ENCODE measurements at regions not wholly inside any gene's neighbourhood (a gene's known extent, or its start where the extent isn't known, plus 50 kb on each side); places are given as distances from the start of the nearest gene placed in this dataset.

DNA sequence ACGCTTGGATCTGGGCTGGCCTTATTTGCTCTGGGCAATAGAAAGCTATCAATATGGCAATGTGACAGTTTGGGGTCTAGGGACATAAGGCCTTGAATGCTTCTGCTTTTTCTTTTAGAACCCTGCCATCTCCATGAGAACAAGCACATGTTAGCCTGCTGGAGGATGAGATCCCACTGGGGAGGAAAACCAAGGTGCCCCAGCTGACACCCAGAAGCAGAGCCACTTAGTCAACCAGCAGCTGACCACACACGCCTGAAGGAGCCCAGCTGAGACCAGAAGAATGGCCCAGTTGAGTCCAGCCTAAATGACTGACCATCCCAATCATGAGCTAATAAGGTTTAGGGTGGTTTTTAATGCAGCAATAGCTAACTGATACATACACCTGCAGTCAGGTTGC is 171.2 kb downstream of the AHSP start:
- no peaks in the 10 kb centered on the region for H3K27me3 ChIP-seq (replicated peaks; ENCODE audit: insufficient read depth)
- H3K4me3 ChIP-seq = no peak overlapping the region
- peaks cover 6 to 10% of the 10 kb centered on the region in 2 donors for H3K4me1 ChIP-seq (ENCODE audit: control insufficient read depth in 1 of 2, low read depth in 2 of 2)
- ATAC-seq (ENCODE audit: insufficient number of reproducible peaks, low FRiP score, low read depth) (no peak), DNase-seq (ENCODE audit: low spot score) (no peak)
- H3K9me3 ChIP-seq = no peaks in the 10 kb centered on the region
- TF ChIP-seq, protein P1, sequence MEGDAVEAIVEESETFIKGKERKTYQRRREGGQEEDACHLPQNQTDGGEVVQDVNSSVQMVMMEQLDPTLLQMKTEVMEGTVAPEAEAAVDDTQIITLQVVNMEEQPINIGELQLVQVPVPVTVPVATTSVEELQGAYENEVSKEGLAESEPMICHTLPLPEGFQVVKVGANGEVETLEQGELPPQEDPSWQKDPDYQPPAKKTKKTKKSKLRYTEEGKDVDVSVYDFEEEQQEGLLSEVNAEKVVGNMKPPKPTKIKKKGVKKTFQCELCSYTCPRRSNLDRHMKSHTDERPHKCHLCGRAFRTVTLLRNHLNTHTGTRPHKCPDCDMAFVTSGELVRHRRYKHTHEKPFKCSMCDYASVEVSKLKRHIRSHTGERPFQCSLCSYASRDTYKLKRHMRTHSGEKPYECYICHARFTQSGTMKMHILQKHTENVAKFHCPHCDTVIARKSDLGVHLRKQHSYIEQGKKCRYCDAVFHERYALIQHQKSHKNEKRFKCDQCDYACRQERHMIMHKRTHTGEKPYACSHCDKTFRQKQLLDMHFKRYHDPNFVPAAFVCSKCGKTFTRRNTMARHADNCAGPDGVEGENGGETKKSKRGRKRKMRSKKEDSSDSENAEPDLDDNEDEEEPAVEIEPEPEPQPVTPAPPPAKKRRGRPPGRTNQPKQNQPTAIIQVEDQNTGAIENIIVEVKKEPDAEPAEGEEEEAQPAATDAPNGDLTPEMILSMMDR (IDR thresholded peaks at IDR 0.05) = no peak
- H3K36me3 ChIP-seq = no peaks in the 10 kb centered on the region
- no peak overlapping the region for H3K27ac ChIP-seq

DNA sequence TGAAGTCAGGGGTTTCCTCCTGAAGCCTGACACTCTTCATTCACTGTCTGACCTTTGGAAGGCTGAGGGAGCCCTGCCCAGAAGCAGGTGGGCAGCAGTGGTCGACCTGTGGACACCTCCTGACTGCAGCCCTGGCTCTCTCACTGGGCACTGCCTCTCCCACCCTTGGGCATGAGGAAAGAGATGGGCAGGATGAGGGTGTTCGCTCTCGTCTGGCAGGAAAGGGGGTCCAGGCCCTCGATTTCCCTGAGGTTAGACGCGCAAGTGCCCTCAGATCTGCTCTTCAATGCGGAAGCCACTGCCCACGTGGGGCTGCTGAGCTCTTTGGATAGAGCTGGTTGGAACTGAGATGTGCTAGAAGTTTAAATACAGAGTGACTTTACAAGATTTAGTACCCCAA is 171.9 kb downstream of the AHSP start:
- no peak for DNase-seq (ENCODE audit: low spot score)
- H3K4me3 ChIP-seq = no peak overlapping the region
- no peaks in the 10 kb centered on the region for H3K9me3 ChIP-seq
- H3K36me3 ChIP-seq = peaks cover 3% of the 10 kb centered on the region
- H3K4me1 ChIP-seq (ENCODE audit: control insufficient read depth in 1 of 2, low read depth in 2 of 2) = peaks cover 6 to 10% of the 10 kb centered on the region in 2 donors
- H3K27me3 ChIP-seq (replicated peaks; ENCODE audit: insufficient read depth) = no peaks in the 10 kb centered on the region
- H3K27ac ChIP-seq = no peak overlapping the region
- TF ChIP-seq, protein P1 (IDR thresholded peaks at IDR 0.05) = no peak
- no peak for ATAC-seq (ENCODE audit: insufficient number of reproducible peaks, low FRiP score, low read depth)

DNA sequence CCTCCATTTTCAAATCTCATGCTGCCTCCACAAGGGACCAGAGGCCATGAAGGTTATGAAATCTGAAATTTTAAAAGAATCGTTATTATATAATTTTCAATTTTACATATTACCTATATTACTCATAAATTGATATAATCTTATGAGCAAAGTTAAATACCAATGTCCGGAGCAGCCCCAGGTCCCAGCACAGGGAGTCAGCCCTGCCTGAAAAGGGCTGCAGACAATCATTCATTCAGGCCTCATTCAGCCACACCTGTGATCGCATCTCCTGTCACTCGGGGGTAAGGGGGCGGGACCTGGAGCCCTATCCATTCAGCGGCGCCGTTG is 172.5 kb downstream of the AHSP start:
- TF ChIP-seq, protein P1 (IDR thresholded peaks at IDR 0.05) = no peak
- Histone ChIP-seq H3K9me3 (no peaks in the 10 kb centered on the region), H3K4me3 (peak overlapping the region; percentile 85), H3K36me3 (peaks cover 6% of the 10 kb centered on the region), H3K27me3 (replicated peaks; ENCODE audit: insufficient read depth) (no peaks in the 10 kb centered on the region), H3K4me1 (ENCODE audit: control insufficient read depth in 1 of 2, low read depth in 2 of 2) (peaks cover 6 to 10% of the 10 kb centered on the region in 2 donors), H3K27ac (no peak overlapping the region)
- no peak for ATAC-seq (ENCODE audit: insufficient number of reproducible peaks, low FRiP score, low read depth)
- no peak for DNase-seq (ENCODE audit: low spot score)

DNA sequence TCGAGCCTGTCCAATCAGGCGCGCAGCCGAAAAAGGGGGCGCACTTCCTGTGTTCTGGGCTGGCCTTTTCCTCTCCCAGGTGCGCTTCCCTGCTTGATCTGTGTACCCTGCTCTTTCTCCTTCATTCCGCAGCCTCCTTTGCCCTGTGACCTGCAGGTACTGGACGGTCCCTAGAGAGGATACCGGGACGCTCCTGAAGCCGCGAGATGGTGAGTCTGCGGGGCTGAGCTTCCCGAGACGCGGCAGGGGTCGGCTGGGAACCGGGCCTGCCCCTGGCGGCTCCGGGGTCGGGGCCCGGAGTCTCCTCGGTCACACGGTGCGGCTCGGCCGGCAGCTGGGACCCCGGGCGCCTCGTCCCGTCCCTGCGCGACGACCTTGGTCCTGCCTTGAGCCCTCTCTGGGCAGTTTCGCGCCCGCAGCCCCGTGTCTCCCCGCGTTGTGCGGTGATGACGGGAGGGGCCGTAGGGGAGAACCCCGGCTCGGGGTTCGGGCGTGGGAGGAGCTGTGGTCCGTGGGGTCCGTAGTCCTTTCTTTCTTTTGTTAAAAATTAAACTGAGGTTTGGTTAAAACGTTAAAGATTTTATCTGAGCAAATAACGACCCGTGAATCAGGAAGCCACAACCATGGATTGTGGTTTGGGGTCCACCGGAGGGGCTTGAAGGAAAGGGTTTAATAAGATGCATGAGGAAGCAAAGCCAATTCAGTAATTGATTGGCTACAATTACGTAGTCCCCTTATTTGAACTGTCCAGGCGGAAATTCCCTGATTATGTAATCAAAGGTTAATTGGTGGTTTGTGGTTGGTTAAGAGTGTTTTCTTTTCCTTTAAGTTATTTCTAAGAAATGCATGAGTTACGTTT is 172.8 kb upstream of the ZNF267 start:
- ATAC-seq (ENCODE audit: insufficient number of reproducible peaks, low FRiP score, low read depth) (no peak), DNase-seq (ENCODE audit: low spot score) (no peak)
- no peaks in the 10 kb centered on the region for H3K9me3 ChIP-seq

DNA sequence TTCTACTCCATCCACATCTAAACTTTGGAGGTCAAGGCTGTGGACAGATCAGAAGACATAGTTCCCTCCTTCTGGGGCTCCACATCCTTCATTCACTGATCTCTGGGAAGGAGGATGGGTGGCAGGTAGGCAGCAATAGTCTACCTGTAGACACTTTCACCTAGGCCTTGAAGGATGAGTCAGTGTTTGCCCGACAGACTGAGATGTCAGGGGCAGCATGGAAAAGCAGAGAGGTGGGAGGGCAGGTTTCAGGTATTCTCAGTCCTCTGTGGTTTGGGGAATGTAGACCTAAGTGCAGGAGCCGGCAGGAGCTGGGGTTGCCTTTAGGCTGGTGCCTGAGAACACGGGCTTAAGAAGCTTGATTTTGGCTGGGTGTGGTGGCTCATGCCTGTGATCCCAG is 171.9 kb upstream of the ZNF267 start:
- Histone ChIP-seq H3K4me3 (peak overlapping the region; percentile 85), H3K9me3 (no peaks in the 10 kb centered on the region), H3K27me3 (replicated peaks; ENCODE audit: insufficient read depth) (no peaks in the 10 kb centered on the region), H3K27ac (no peak overlapping the region), H3K4me1 (ENCODE audit: control insufficient read depth in 1 of 2, low read depth in 2 of 2) (peaks cover 6 to 10% of the 10 kb centered on the region in 2 donors), H3K36me3 (peaks cover 9% of the 10 kb centered on the region)
- TF ChIP-seq, protein P1 (IDR thresholded peaks at IDR 0.05) = no peak
- no peak for ATAC-seq (ENCODE audit: insufficient number of reproducible peaks, low FRiP score, low read depth)
- DNase-seq (ENCODE audit: low spot score) = no peak

More for the DNA sequence above, 172.8 kb upstream of the ZNF267 start:
- Histone ChIP-seq H3K4me1 (ENCODE audit: control insufficient read depth in 1 of 2, low read depth in 2 of 2) (peaks cover 6 to 10% of the 10 kb centered on the region in 2 donors), H3K4me3 (peak overlapping the region; percentile 85), H3K27me3 (replicated peaks; ENCODE audit: insufficient read depth) (no peaks in the 10 kb centered on the region), H3K27ac (no peak overlapping the region), H3K36me3 (peaks cover 6% of the 10 kb centered on the region)
- TF ChIP-seq, protein P1 (IDR thresholded peaks at IDR 0.05) = no peak
